GM19467 (cell line): ENCODE measurements at regions not wholly inside any gene's neighbourhood (a gene's known extent, or its start where the extent isn't known, plus 50 kb on each side); places are given as distances from the start of the nearest gene placed in this dataset.
"Not testable (repeated sequence)": the region's sequence is repeated elsewhere in the genome, so short reads cannot be mapped to it uniquely, and the experiment has no call there.

Experiments used
- ATAC-seq: cut with Tn5 transposase; IDR thresholded peaks from one replicate; pipeline ENCODE4 v1.9.1; 2021; ENCODE audit warnings: mild to moderate bottlenecking, moderate library complexity; ENCODE audit not compliant: unreplicated experiment

DNA sequence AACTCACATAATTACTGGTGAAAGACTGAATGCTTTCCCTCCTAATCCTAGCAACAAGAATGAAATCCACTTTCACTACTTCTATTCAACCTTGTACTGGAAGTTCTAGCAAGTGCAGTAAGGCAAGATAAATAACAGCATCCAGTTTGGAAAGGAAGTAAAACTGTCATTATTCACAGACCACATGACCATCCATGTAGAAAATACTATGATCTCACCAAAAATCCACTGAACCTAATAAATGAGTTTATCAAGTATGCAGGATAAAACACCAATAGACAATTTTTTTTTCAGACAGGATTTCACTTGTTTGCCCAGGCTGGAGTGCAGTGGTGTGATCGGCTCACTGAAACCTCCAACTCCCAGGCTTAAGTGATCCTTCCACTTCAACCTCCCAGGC, 117.7 kb downstream of the TMEM167A start:
- no peak for ATAC-seq

DNA sequence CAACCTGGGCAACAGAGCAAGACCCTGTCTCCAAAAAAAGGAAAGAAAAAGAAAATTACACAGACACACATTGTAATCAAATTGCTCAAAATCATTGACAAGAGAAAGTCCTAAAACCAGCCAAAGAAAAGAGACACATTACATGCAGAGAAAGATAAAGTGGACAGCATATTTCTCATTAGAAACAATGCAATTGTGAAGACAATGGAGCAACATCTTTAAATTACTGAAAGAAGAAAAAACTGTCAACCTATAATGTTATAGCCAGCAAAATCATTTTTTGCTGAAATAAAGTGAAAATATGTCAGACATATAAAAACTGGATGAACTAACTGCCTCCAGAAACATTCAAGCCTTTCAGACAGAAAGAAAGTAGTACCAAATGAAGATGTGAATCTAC, 120.6 kb downstream of the TMEM167A start:
- ATAC-seq, result no peak

DNA sequence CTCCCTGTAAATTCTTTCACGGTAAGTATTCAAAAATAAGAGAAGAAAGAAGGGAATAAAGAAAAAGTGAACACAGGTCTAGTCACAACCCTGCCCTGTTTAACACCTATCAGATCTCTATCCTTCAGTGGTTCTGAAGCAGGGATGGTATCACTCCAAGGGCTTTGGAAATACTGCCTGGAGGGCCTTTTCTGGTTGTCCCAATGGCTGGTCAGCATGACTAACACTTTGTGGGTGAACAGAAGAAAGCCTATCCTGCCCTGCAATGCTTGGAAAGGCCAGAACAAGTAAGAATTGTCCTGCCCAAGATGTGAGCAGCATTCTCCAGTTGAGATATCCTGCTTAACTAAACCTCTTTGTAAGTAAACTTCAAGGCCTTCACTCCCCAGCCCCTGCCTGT, 124.9 kb downstream of the TMEM167A start:
- no peak for ATAC-seq

DNA sequence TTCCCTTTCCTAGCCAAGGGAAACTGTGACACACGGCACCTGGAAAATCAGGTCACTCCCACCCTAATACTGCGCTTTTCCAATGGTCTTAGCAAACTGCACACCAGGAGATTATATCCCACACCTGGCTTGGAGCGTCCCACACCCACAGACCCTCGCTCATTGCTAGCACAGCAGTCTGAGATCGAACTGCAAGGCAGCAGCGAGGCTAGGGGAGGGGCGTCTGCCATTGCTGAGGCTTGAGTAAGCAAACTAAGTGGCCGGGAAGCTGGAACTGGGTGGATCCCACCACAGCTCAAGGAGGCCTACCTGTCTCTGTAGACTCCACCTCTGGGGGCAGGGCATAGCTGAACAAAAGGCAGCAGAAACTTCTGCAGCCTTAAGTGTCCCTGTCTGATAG, 132.9 kb downstream of the TMEM167A start:
- ATAC-seq, result not testable (repeated sequence)

DNA sequence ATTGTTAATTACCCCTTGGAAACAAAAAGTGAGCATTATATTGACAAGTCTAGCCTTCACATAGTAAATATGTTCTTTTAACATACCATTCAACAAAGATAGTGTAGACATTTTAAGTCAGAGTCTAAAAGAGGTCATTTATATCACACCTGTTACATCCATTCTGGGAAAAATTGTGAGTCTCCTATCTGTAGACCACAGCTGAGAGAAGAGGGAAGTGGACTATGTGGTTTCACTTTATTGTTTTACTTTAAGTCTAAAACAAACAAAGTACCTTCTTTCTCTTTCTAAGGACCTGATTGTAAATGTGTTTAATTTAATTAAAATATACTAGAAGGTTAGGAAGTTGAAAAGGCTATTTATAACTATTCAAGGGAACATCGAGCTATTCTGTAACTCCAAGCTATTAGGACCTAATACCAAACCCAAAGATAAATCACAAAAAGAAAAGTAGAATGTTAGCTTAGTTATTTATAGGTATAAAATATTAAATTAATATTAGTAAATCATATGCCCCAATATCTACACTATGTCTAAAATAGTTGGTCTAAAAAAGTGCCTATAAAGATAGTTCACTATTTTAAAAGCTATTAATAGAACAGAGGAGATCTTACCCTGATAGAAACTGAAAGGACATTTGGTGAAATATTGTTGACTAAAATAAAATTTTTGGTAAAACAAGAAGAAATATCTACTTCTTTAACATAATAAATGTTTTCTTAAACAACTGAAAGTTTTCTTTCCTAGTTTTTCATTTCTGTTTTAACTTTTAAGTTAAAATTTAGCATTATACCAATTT, 134.9 kb downstream of the TMEM167A start:
- peak; percentile 53 for ATAC-seq

DNA sequence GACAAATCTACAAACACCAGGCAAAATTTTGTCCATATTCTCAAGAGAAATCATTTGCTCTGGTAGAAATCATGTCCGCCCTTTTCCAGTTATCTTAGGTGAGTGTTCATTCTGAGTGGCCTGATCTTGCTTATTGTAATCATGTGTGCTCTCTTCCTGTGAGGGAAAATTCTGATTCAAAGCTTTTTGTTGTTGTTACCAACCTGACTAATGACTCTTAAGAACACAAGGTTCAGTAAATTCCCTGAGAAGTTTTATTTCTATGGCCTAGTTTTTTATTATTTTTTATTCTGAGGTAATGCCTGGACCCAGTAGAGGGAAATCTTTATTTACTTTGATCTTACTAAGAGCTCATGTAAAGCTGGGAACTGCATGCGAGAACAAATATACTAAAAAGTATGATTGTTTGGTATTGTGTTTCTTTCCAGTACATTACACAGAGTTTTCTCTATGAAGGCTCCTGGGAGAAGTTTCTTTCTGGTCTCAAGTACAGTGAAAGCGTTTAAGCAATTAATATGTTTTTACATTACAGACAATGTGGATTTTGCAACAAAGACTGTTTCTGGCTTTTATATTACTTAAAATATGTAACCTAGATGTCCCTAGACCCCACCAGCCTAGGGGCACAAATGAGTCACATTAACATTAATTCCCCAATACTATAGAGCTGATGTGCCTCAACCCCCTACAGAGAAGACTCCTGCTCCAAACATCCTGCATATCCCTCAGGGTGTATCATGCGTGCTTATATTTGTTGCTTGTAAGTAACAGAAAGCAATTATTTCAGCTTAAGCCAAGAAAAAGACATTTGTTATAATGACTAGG, 138.1 kb downstream of the TMEM167A start:
- ATAC-seq, result no peak

DNA sequence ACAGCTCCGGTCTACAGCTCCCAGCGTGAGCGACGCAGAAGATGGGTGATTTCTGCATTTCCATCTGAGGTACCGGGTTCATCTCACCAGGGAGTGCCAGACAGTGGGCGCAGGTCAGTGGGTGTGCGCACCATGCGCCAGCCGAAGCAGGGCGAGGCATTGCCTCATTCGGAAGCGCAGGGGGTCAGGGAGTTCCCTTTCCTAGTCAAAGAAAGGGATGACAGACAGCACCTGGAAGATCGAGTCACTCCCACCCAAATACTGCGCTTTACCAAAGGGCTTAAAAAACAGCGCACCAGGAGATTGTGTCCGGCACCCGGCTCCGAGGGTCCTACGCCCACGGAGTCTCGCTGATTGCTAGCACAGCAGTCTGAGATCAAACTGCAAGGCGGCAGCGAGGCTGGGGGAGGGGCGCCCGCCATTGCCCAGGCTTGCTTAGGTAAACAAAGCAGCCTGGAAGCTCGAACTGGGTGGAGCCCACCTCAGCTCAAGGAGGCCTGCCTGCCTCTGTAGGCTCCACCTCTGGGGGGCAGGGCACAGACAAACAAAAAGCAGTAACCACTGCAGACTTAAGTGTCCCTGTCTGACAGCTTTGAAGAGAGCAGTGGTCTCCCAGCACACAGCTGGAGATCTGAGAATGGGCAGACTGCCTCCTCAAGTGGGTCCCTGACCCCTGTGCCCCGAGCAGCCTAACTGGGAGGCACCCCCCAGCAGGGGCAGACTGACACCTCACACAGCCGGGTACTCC, 144.5 kb downstream of the TMEM167A start:
- not testable (repeated sequence) for ATAC-seq

DNA sequence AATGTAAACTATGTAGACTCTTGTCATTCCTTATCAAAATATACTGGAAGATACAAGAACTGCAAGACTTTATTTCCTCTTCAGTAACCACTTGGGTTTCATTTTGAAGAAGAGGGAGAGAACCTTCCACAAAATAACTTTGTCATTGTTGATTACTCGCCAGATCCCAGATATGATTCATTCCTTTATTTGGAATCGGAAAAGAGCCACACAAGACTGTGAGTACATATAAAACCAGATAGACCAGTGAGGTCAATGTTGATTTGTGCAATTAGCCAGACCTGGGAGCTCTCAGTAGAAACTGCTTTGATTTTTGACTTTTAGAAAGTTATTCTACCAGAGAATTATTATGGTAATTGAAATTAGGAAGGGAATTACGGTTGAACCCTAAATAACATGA, 146.1 kb downstream of the TMEM167A start:
- no peak for ATAC-seq

DNA sequence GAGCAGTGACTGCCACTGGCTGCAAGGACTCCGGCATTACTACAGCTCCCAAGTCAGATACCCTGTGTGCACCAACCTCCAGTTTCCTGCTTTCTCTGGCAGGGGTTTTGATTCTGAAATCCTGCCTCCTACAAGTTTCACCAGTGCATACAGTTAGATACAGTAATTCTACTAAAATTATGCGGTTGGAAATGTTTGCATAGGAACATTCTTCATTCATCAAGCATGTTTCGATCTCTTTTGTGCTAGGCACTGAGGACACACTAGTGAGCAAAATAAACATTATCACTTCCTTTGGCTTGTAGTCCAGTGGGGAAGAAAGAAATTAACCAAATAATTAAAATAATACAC, 152.2 kb downstream of the TMEM167A start:
- no peak for ATAC-seq

DNA sequence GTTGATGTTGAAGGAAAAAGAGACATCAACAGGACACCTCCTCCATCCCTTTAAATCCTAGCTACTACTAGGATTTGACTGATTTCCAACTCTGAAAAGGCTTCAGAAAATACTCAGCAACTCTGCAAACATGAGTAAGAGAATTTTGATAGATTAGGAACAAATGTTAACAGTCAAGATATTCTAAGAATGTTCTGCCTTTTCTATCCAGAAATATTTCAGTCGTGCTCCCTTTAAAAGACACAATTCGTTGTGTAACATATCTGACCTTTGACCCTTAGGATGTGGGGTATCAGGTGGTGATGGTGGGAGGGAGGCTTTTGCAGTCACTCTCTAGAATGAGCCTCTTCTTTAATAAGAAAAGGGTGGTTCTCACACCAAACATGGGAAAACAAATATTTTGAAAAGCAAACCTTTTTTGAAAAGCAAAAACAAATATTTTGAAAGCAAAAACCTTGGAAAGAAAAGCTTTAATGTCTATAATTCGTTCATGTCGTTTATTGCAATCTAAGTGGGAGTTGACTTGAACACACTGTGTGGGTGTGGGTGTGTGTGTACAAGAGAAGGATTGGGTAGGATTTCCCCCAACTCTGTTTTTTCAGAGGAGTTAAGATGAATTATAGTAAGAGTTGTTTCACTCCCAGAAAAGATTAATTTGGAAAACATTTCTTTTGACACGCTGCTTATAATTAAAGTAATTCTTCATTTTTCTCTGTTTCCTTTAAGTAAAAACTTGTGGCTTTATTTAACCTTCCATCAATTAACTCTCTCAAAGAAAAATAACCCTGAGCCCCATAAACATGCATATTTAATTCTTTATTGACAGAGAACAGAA, 152.8 kb downstream of the TMEM167A start:
- no peak for ATAC-seq

DNA sequence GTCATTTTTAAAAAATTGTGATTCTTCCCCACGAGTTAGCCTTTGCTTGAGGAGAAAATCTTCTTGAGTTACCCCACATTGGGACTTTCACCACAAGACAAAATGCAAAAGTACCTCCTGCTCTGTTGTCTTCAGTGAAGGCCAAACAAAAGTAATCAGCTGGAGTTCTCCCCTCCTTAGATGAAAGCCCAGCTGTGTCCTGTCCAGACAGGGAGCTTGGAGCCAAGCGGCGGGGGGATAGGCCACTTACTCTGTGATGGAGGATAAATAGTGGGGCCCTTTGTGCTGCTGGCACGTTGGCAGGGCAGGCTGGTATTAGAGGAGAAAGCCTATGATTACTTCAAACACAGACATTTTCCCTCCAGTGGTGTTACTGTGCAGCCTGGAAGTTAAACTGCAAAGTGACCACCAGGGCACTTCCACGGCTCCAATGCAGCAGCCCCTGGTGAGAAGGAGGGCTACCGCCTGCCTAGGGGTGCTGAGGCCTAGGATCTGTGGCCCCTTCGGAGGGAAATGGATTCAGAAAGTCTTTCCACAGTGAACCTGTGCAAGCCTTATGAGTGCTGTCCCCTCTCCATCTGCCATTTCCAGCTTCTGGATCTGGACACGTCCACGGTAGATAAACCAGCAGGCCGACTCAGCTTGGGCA, 155.0 kb downstream of the TMEM167A start:
- ATAC-seq, result no peak

DNA sequence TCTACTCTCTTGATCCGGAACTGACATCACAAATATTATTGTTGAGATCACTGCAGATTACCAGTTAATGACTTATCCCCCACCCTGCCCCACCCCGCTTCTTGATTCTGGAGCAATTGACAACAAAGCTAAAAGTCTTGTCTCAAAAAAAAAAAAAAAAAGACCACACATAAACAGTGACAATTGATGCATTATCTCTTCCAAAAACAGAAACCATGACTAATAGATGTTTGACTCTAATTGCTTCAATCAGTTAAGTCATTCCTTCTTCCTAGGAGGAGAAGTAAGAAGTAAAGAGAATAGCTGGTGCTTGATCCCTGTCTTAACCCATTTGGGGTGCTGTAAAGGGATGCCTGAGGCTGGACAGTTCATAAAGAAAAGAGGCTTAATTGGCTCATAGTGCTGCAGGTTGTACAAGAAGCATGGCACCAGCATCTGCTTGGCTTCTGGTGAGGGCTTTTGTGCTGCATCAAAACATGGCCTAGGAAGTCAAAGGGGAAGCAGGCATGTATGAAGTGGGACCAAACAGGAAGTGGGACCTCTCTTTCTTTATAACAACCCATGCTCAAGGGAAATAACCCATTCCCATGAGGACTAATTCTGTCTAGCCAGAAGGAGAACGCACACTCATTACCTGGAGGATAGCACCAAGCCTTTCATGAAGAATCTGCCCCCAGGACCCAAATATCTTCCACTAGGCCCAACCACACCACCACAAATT, 158.7 kb downstream of the TMEM167A start:
- ATAC-seq, result no peak

DNA sequence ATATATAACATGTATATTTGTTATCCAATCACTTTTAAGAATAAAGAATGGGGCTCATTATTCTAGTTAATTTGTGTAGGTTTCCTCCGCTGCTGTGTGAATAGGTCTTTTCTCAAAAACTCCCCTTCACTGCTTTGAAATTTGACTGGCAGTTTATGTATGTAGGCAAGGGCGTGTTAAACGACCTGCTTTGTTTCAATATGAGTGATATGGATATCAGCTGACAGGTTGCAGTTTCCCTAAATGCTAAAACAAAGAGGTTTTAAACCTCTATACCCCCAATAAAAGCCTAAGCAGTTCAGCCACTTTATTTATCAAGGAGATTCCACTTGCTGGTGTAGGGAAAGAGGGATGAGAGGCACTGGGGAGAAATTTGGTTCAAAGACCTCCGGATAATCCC, 159.6 kb downstream of the TMEM167A start:
- no peak for ATAC-seq

DNA sequence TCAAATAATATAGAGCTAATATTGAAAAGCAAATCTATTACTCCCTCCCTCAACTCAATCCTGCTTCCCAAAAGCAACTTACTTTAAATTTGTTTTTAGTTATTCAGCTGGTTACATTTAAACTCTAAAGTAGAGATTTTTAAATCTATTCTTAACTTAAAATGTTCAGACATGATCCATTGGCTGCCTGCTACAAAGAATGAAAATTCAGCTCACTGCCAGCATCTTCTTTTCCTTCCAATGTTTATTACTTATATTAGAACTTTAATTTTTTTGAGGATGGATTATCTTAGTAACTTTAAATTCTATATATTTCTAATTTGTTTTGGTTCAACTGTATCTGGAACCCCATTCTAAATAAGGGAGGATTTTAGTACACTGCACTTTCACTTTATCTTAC, 163.2 kb downstream of the TMEM167A start:
- no peak for ATAC-seq

DNA sequence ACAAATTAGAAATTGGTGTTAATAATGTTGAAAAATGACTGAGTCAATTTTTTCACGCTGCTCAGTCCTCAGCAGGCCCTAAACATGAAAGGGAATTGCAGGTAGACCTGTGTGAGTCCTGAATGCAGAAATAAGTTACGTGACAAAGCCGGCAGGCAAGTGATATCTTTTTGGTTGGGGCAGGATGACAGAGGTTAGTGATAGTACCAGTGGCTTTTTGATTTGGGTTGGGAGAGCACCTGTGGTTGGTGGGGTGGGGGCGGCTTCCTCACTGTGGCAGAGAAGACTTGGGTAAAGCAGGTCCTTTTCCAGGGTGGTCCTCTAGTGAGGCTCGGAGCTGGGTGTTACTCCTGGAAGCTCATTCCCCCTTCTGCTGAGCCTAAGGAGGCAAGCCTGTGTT, 164.7 kb downstream of the TMEM167A start:
- no peak for ATAC-seq

DNA sequence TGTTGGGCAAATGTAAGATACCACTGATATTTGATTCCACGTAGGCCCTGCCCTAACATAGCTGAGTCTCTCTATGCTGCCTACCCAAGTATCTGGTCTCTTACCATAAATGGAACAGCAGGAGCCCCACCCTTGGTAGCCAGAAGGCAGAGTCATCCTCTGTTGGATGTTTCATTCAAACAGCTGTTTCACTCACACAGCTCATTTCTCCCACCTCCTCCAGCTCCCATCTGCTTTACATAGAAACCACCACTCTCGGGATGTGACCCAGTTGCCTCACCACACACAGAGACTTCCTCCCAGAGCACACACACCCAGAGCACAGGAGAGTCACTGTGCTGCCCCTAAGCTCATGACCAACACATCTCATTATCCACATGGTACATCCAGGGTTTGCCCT, 165.3 kb downstream of the TMEM167A start:
- ATAC-seq, result no peak

DNA sequence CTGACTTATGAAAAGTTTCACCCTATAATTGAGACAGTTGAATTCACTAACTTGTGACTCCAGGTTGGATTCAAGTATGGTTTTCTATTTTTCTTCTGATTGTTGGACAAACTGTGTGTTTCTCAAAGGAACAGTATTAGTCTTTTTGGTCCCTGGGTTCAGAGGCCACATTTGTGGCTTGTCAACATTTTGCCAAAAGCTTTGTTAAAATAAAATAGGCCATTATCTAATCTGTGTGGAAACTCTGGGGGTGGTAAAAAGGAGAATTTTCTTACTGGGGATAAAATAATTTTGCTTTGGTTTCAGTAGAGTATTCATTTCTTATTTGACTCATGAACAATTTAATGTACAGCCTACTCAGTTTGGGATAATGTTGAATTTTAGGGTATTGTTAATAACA, 166.3 kb downstream of the TMEM167A start:
- ATAC-seq, result no peak

DNA sequence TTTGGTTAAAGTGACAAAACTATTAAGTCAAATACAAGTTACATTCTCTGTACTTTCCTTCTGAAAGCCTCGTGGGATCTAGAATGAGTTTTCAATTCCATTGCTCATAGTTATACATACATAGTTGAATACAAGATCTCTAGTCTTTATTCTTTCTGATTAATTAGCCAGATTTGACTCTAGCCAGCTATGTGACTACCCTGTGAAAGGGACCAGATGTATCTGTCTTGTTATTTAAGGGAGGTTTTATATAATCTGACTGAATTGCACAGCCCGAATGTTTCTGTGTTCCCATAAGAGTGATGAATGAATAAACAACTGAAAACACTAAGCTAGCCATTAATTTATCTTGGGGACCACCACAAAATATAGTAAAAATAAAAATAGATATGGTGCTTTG, 166.7 kb downstream of the TMEM167A start:
- ATAC-seq, result no peak

DNA sequence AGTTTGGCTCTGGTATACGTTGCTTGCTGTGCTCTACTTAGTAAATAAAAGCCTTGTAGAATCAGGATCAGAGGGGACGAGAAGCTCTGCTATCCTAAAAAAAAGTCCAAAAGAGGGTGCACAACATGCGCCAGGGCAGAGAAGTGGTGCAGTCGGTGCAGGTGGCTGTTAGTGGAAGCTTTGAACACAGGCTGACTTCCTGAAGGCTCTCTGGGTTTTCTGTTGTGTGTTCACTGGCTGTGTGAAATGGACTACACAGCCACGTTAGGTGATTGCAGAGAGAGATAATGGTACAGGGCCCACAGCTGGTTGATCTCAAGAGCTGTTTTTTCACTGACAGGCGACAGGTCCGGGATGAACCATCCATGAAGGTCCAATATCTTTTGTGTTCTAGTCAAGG, 167.4 kb downstream of the TMEM167A start:
- ATAC-seq, result no peak

DNA sequence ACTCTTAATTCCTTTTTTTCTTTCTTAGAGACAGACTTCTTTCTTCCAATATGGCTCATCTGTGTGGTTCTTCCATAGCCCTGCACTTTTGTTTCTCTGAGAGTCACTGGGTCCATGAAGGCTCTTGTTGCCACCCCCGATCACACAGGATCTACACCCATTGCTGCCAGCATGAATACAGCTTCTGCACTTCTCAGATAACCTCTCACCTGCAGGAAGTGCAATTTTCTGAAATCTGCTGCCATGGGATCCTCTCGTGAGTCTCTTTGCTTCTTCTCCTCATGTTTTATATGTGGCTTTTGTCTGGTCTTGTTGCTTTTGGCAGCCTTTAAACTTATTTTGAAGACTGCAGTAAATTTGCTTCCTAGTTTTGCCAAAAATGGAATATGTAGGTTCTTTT, 171.2 kb downstream of the TMEM167A start:
- no peak for ATAC-seq
